OCI-LY3 (cell line): ENCODE measurements at regions not wholly inside any gene's neighbourhood (a gene's known extent, or its start where the extent isn't known, plus 50 kb on each side); places are given as distances from the start of the nearest gene placed in this dataset.

ENCODE experiments used
- H2AFZ ChIP-seq: fragments of 200-600, 300-600 bp; shearing (Covaris generic); 2 replicates; pipeline ENCODE4 v1.6.0; 2014; ENCODE audit warnings: antibody characterized with exemption, low read depth, low read length
- H3K27ac ChIP-seq: fragments of 200-600, 300-600 bp; sonication (generic); 2 replicates; pipeline ENCODE4 v1.5.1; 2014; ENCODE audit warnings: mild to moderate bottlenecking, low read length, moderate library complexity, mixed read lengths
- H3K27me3 ChIP-seq: fragments of 200-600, 300-600 bp; sonication (generic); 2 replicates; pipeline ENCODE4 v1.6.1; 2014; ENCODE audit warnings: low read depth, low read length, mixed read lengths
- H3K36me3 ChIP-seq: fragments of 200-600, 300-600 bp; sonication (generic); replicated peaks from 2 replicates; pipeline ENCODE3; 2014; ENCODE audit warnings: low read depth, low read length, mixed read lengths
- H3K4me1 ChIP-seq: fragments of 300-600, 200-600 bp; sonication (generic); 2 replicates; pipeline ENCODE4 v1.6.1; 2014; ENCODE audit warnings: low read length, mixed read lengths
- H3K4me2 ChIP-seq: fragments of 200-600, 300-600 bp; sonication (generic); 2 replicates; pipeline ENCODE4 v1.6.1; 2014; ENCODE audit warnings: low read length, mixed read lengths
- H3K4me3 ChIP-seq: fragments of 300-600, 200-600 bp; sonication (generic); 2 replicates; pipeline ENCODE4 v1.5.1; 2014; ENCODE audit warnings: antibody characterized with exemption, mild to moderate bottlenecking, low read length, moderate library complexity
- H3K79me2 ChIP-seq: fragments of 300-600, 200-600 bp; shearing (Covaris generic); 2 replicates; pipeline ENCODE4 v1.6.1; 2014; ENCODE audit warnings: mild to moderate bottlenecking, low read length, mixed read lengths
- H3K9ac ChIP-seq: fragments of 300-600, 200-600 bp; shearing (Covaris generic); 2 replicates; pipeline ENCODE4 v1.6.0; 2014; ENCODE audit warnings: mild to moderate bottlenecking, low read length, moderate library complexity
- H3K9me3 ChIP-seq: fragments of 200-600, 300-600 bp; shearing (Covaris generic); 2 replicates; pipeline ENCODE4 v1.6.1; 2014; ENCODE audit warnings: low read length, mixed read lengths; ENCODE audit not compliant: insufficient read depth
- H4K20me1 ChIP-seq: fragments of 200-600, 300-600 bp; sonication (generic); 2 replicates; pipeline ENCODE4 v1.6.1; 2016; ENCODE audit warnings: low read length, mixed read lengths; ENCODE audit not compliant: insufficient read depth
- CTCF ChIP-seq: fragments of 200-600, 300-600 bp; sonication (generic); IDR thresholded peaks from 2 replicates; pipeline ENCODE4 v1.5.1; 2014; ENCODE audit warnings: antibody characterized with exemption, low read length, low read depth
- EZH2phosphoT487 ChIP-seq: fragments of 200-600 bp; shearing (Covaris generic); IDR thresholded peaks from 2 replicates; pipeline ENCODE4 v1.6.1; 2018; ENCODE audit warnings: antibody characterized with exemption, mixed run types, low read depth

DNA sequence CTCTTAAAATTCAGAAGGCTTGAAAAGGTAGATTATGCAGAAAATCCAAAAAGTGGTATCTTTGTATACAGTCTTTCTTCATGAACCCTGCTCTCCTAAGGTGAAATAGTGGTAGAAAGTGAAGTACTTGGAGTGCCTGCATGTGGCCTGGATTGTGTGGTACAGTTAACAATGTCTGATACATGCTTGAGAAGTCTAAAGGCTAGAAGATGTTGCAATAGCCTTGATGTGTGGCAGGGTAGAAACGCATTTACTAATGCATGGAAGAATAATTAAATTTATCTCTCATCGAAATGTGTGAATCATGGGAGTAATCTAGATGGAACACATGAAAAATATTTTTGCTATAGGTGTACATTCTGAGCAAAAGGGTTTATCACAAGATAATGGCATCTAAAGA is 1632.3 kb upstream of the B3GALT2 start:
- no peaks in the 10 kb centered on the region for H3K36me3 ChIP-seq
- no peaks in the 10 kb centered on the region for H3K27me3 ChIP-seq
- H3K79me2 ChIP-seq: no peaks in the 10 kb centered on the region
- H3K4me1 ChIP-seq: no peaks in the 10 kb centered on the region
- no peaks in the 10 kb centered on the region for H4K20me1 ChIP-seq
- no peak overlapping the region for H3K9ac ChIP-seq
- H3K9me3 ChIP-seq: no peaks in the 10 kb centered on the region
- H3K27ac ChIP-seq: no peak overlapping the region
- H2AFZ ChIP-seq: no peak overlapping the region
- no peak overlapping the region for H3K4me3 ChIP-seq
- TF ChIP-seq EZH2phosphoT487: no peak
- TF ChIP-seq CTCF: no peak
- no peak overlapping the region for H3K4me2 ChIP-seq

DNA sequence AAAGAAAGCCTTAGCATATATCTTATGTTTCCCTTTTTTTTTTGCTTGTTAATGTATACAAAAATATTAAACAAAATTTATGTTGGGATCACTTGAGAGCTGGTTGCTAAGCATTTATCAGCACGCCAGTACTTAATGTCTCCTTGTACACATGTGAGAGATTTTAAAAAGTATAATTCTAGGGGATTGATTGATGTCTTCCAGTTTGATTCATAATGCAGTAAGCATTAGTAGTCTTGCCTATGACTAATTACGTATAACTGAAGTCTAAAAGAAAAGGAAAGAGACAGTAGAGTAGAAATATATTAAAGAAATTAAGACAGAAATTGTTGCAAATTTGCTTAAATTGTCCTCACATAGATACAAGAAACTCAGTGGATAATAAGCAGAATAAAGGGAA is 1630.4 kb upstream of the B3GALT2 start:
- Histone ChIP-seq H3K9ac (no peak overlapping the region), H3K4me1 (no peaks in the 10 kb centered on the region), H3K27ac (no peak overlapping the region), H3K9me3 (no peaks in the 10 kb centered on the region), H3K27me3 (no peaks in the 10 kb centered on the region), H2AFZ (no peak overlapping the region), H4K20me1 (no peaks in the 10 kb centered on the region), H3K4me2 (no peak overlapping the region), H3K79me2 (no peaks in the 10 kb centered on the region), H3K36me3 (no peaks in the 10 kb centered on the region), H3K4me3 (no peak overlapping the region)
- TF ChIP-seq EZH2phosphoT487 (no peak), CTCF (no peak)

DNA sequence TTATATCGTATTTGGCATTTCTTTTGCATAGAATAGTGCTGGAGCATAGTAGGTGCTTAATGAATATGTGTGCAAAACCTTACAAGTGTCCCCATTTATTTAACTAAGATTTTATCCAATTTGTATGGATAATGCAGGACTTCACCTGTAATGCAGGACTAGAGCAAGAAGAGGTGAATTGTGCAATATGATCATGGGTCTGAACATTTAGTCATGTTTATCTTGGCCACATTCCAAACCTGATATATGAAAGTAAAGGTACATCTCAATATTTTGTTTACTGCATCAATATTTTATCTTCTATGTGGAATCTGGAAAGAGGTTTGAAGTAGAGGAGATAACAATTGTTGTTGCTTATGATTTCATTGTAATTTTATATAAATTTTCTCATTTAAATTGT is 1626.7 kb upstream of the B3GALT2 start:
- Histone ChIP-seq H3K79me2 (no peaks in the 10 kb centered on the region), H4K20me1 (no peaks in the 10 kb centered on the region), H2AFZ (no peak overlapping the region), H3K4me3 (no peak overlapping the region), H3K27me3 (no peaks in the 10 kb centered on the region), H3K9me3 (no peaks in the 10 kb centered on the region), H3K4me2 (no peak overlapping the region), H3K4me1 (peaks cover 9% of the 10 kb centered on the region), H3K27ac (no peak overlapping the region), H3K36me3 (no peaks in the 10 kb centered on the region), H3K9ac (no peak overlapping the region)
- no peak for TF ChIP-seq EZH2phosphoT487
- no peak for TF ChIP-seq CTCF

- no peaks in the 10 kb centered on the region for H3K79me2 ChIP-seq
- no peaks in the 10 kb centered on the region for H3K36me3 ChIP-seq
- H3K4me3 ChIP-seq: no peak overlapping the region
- H3K27ac ChIP-seq: no peak overlapping the region
- H3K9ac ChIP-seq: no peak overlapping the region
- no peaks in the 10 kb centered on the region for H3K9me3 ChIP-seq
- TF ChIP-seq CTCF (peak; percentile 68), EZH2phosphoT487 (no peak)
- no peak overlapping the region for H2AFZ ChIP-seq
- H3K27me3 ChIP-seq: no peaks in the 10 kb centered on the region
- peaks cover 19% of the 10 kb centered on the region for H3K4me1 ChIP-seq
- no peak overlapping the region for H3K4me2 ChIP-seq
- no peaks in the 10 kb centered on the region for H4K20me1 ChIP-seq
These were observed 1623.3 kb upstream of the B3GALT2 start for GRCh38 chr1:194809665-194810064.
